CD4-positive, alpha-beta T cell treated with Interleukin-15 for 4 hours (primary cell): ENCODE measurements at regions not wholly inside any gene's neighbourhood (a gene's known extent, or its start where the extent isn't known, plus 50 kb on each side); places are given as distances from the start of the nearest gene placed in this dataset.

Source experiments
- DNase-seq: peaks from one replicate; pipeline ENCODE4 v3.0.0-alpha.2; 2020; ENCODE audit warnings: low spot score

DNA sequence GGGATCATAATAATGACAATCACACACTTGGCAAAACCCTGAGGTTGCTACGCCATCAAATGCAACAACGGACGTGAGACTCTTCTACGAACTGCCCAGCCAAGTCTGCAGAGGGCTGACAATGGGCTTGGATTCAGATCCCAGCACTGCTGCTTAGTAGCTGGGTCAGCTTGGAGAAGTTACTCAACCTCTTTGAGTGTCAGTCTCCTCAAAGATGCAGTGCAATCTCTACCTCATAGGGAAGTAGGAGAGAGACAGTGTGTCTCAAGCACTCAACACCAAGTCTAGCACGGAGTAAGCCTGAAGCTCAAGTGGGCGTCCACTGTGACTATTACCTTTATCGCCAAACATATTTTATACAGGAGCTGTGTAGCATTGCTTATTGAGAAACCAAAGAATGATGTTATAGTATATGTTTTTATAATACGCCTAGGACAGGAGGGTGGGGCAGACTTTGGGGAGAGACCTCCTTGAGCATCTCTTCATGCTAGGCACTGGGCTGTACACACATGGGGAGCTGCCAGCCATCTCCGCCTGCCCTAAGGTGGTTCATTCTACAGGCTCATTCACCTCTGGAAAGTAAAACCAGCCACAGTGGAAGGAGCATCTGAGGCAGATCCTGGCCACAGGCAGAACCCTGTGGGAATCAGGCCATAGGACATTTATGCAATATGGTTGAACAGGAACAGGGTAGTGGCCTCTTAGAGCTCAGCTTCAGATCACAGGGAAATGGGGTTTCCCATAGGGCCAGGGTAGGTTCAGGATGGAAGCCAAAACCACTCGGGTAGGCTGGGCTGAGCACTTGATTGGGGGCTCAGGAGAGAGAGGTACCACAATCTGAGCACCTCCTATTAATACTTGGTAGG is 160.2 kb downstream of the MRPL14 start:
- no peak for DNase-seq

DNA sequence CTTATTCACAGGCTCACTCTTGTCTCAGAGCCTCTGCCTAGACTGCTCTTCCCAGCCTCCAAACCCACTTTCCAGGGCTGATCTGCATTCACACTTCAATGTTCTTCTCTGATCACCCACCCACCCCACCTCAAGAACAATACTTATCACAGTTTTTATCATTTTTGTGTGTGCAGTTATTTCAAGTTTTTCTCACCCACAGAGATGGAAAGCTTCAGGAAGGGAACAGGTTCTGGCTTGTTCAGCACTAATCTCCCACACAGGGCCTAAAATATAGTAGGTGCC is 160.9 kb downstream of the MRPL14 start:
- no peak for DNase-seq

DNA sequence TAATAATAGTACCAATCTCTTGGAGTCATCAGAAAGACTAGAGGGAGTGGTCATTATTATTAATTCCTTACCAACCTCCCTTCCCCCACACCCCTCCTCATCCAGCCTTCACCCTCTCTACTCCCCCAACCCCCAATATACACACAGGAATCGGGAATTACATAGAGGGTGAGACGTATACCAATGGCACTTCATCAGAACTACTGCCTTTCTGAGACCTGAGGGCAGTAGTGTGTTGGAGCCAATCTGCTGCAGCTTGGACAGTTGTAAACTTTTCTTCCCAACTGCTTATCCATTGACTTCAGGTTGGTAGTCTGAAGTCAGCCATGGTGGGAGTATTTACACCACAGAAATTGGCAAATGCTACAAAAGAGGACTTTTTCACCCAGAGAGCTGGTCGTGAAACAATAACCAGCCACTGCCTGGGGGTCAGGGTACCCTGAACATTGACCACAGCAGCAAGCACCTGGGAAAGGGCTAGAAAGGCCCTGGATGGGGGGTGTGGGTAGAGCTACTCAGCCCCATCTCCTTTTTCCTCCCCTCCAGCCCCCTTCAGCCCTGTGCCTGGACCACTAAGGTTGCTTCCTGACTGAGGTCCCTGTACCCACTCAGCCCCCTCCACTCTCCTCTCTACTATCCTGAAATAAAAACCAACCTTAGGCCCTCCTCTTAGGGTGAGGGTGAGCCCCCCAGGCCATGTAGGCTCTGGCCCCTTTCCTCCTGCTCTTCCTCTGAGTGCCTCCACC is 161.5 kb downstream of the MRPL14 start:
- DNase-seq = no peak

DNA sequence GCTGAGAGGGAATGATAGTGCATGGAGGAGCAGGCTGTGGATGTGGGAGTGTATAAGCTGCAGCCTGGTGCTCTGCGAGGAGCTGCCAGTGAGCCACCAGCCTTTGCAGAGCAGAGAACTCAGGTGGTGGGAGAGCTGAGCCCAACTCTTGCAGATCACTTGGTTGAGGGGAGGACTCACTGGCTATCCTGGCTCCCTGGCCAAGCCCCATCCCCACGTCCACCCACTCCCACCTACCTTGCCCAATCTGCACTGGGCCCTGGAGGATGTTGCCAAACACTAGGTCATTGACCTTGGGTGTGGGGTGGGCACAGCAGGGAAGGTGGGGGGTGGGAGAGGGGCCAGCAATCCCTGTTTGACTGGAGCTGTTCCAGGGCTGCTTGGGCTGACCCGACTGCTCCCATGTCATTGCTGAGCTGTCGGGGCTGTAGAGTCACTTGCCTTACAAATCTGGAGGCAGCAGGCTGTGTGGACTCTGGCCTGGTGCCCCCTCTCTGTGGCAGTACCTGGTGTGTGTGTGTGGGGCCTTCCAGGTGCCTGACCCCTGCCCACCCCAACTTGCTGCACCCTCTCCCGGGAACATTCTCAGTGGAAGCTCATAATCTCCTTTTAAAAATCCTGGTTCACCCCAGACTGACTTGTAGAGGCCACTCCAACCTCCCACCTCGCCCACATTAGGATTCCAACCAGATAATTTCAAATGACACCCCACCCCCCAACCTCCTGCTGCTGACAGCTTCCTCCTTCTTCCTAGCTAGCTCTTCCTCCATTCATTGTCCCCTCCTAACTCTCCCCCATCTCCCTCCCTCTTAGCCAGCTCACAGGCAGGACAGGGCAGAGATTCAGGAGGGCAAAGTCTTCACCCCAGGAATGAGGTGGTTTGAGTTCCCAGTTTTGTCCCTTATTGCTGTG is 162.3 kb downstream of the MRPL14 start:
- no peak for DNase-seq

DNA sequence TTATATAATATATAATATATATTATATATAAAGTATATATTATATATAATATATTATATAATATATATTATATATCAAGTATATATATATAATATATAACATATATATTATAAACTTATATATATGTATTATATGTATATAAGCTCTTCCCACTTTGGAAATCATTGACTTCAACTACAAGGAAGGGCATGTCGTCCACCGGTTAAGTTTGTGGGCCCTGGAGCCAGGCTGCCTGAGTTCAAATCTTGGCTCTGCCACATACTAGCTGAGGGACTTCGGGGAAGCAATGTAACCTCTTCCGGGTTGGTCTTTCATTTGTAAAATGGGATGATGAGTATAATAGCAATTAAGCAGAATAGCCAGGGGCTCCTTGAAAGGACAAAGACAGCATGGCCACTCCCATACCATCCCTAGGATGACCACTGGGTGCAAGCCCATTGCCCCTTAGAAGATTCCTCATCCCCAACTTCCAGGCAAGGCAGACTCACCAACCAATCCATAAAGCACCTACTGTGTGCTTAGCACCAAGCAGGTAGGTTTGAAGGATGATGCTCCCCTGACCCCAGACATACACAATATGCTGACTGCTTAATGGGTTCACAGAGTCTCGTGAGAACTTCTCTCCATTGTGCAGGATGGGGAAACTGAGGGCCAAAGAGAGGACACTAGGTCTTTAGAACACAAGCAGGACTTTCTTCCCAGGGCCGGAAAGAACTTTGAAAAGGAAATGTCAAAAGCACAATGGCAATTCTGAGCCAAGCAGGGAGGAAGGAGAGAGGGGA is 163.2 kb downstream of the MRPL14 start:
- no peak for DNase-seq

DNA sequence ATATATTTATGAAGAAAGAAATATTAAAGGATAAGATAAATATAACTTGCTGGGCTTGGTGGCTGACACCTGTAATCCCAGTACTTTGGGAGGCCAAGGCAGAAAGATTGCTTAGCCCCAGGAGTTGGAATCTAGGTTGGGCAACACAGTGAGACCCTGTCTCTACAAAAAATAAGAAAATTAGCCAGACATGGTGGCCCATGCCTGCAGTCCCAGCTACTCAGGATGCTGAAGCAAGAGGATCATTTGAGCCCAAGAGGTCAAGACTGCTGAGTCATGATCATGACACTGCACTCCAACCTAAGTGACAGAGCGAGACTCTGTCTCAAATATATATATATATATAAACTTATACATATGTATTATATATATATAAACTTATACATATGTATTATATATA is 164.0 kb downstream of the MRPL14 start:
- DNase-seq = no peak

DNA sequence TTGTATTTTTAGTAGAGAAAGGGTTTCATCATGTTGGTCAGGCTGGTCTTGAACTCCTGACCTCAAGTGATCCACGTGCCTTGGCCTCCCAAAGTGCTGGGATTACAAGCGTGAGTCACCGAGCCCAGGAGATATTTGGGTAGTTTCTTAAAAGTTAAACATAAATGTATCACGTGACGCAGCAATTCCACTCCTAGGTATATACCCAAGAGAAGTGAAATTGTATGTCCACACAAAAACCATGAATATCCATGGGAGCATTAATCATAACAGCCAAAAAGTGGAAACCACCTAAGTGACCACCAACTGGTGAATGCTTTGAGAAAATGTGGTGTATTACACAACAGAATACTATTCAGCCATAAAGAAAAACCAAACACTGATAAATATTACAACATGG is 164.8 kb downstream of the MRPL14 start:
- no peak for DNase-seq

DNA sequence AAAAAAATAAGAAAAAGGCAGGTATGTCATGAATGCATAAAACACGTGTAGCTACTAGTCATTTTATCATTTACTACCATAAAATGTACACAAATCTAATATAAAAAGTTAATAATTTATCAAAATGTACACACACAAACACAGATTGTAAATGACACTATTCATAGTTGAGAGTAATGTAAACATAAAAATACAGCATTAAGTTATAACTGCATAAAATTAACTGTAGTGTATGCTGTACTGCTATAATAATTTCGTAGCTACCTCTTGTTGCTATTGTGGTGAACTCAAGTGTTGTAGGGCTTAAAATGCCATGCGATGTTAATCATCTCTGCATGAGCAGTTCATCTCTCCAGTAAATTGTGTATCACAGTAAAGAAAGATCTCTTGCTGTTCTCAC is 170.0 kb downstream of the MRPL14 start:
- DNase-seq = no peak

DNA sequence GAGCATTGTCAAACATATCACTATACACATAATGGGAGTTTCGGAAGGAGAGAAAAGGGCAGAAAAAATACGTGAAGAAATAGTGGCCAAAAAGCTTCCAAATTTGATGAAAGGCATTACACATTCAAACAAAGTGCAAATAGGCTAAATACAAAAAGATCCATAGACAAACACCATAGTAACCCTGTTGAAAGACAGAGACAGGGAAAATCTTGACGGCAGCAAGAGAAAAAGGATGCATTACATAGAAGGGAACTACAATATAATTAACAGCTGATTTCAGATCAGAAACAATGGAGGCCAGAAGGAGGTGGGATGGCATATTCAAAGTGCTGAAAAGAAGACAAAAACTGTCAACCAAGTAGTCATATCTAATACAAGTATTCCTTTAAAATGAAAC is 170.8 kb downstream of the MRPL14 start:
- no peak for DNase-seq

DNA sequence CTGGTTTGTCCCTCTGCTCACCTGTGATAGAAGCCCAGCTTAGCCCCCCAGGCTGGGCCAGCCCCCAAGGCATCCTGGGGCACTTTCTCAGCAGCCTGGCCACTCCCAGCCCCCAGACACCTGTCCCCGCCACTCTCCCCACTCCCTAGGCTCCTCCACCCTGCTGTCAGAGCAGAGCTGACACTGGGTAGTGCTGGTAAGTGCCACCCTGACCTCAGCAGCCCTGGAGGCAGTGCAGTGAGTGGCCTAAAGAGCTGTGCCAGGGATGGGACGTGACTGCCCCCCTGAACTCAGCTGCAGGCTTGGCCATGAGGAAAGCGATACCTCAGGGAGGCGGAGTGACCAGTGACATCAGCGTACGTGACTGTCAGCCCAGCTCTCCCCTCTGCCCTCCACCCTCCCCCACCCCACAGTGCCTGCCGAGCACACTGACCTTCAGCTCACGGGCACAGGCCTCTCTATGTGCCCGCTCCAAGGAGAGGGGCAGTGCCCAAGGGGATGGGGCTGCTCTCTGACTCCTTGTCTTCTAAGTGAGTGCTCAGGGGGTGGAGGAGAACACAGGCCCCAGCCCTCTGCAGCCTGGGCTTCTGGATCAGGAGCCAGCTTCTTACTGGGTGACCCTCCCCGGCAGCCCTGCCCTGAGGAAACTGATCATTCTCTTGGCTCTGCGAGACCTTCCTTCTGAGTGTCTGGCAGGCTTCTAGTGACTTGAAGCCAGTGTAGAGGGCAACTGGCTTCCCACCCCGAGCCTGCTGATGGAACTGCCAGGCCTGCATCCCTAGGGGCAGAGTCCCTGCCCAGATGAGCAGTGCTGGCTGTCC is 172.7 kb downstream of the MRPL14 start:
- no peak for DNase-seq

DNA sequence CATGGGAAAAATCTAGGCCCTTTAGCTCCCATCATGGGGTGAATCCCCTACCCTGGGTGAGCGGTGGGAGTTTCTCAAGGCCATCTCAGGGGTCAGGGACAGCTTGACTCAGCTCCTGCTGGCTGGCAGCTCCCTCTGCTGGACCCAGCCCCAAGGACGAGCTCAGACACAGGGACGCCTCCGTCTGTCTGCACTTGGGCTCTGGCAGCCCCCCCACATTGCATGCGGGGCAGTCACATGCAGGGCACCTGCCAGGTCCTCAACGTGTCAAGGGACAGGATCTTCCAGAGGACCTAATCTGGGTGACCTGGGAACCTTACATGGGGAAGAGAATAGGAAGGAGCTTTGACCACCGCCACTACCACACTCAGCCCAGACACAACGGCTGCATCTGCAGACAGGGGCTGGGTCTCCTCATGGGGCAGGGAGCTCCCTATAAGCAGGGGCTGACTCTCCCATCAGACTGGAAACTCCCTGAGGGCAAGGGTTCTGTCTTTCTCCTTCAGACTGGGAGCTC is 173.4 kb downstream of the MRPL14 start:
- no peak for DNase-seq

DNA sequence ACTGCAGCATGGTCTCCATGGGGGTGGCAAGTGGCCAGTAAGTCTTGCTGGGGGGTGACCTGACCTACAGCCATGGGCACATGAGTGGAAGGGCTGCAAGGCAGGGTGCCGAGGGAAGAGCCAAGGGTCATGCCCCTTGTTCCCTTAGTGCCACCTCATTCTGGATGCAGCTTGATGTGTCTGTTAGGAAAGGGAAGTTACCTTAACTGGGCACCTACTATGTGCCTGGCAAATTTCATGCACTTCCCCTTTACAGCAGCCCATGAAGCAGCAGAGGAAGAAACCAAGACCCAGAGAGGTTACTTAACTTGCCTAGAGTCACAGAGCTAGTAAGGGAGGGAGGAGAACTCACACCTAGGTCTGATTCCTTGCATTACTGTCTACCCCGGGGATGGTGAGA is 174.0 kb downstream of the MRPL14 start:
- no peak for DNase-seq

DNA sequence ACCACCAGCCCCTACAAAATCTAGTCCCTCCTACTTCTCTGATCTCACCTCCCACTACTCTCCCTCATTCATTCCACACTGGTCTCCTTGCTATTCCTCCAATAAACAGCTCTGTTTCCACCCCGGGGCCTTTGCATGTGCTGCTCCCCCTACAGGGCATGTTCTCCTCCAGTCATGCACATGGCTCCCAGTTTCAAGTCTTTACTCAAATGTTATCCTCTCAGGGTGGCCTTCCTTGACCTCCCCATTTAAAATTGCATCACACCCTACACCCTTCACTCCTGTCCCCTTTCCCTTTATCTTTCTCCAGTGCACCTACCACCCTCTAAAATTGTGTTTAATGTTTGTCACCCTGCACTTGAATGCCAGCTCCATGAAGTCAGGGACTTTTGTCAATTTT is 174.5 kb downstream of the MRPL14 start:
- no peak for DNase-seq

DNA sequence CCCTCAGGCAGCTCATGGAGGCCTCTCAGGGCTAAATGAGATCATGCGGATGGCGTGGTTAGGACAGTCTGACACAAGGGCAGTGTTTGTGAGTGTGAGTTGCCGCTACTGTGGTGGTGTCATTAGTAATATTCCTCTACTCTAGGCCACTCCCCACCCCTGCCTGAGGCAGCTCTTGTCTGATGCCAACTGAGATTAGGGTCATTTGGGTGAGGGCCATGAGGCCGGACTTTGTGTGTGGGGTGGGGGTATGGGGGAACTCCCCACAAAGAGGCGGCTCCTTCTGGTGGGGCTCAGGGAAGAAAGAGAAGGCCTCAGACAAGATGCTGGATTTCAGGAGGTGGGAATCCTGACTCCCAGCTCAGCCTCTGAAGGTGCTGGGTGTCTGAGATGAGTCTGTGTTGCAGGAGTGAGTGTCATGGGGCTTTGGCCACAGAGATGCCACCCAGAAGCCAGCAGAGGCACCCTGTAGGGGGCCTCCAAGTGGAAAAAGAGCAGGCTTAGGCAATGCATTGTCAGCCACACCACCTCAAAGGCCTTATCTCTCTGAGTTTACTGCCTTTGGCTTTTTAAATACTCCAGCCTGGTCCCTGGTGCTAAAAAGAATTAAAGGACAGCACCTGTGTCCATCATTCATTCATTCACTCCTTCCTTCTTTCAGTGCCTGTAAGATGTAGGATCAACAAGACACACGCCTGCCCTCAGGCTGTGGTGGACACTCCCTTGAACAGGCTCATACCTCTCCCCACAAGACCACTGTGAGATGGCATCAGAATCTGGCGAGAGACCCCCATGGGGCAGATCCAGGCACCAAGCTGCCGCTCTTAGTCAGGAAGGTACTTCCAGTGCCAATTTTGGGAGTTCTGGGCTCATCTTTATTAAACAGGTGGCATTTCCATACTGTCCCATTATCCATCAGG is 175.2 kb downstream of the MRPL14 start:
- DNase-seq = no peak

DNA sequence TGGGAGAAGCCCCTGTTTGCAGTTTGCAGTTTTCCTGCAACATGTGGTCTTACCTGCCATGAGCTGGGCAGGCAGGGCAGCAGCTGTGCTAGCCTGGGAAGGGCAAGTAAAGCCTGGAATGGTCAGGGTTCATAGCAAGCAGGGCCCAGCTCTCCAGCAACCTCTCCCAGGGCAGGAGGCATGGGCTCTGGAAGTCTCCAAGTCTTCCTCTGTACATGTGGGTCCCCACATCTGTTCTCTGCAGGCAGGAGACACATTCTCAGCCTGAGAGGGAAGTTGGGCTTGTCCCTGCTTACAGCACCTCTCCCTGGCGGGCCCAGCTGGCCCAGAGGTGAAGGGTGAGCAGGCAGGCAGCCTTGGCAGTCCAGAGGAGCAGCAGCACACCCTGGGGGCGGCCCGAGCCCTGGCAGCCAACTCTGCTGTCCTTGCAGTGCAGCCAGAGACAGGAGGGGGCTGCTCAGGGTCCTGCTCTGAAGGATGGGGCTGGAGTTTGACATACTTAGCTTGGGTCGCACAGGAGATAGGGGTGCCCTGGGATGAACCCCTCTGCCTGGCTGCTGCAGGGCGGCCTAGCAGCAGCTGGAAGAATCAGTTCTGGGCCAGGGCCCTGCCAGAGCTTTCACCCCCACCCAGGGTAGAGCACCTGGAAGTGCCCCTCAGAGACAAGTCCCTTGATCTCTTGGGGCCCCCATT is 176.0 kb downstream of the MRPL14 start:
- DNase-seq = no peak

DNA sequence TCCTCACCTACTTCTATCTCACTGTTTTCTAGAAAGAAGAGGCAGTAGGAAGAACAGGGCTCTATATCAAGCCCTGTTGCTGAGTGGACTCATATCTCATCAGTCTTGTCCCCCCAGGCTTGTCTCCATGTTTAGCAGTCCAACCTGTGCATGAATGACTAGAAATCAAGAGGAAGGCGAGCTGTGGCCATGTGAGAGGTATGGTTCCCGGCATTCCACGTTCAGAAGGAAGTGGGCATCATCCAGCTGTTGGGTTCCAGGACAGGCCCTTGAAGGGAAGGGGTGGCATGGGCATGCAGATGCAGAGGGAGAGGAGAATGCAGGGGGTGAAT is 176.6 kb downstream of the MRPL14 start:
- no peak for DNase-seq

DNA sequence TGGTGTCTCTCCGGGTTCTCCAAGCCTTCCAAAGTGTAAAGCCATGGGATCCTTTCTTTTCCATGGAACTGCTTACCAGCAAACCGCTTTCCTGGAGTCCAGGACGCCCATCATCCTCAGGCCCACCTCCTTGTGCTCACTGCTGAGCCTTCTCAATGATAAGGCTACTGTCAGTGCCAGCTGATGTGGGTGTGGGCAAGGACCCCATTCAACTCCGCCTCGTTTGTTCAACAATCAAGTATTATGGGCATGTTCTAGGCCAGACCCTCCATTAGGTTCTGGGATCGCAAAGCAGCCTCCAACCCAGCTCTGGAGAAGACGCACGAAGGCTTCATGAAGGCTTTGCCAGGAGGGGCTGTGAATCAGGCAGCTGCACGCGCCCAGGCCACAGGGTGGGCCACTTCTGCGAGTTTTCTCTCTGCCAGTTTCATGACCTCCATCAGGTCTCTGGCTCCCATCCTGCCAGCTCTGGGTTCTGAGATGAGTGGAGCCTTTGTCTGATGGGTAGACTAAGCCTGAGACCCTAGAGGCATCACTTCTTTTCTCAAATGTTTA is 177.1 kb downstream of the MRPL14 start:
- DNase-seq = no peak

DNA sequence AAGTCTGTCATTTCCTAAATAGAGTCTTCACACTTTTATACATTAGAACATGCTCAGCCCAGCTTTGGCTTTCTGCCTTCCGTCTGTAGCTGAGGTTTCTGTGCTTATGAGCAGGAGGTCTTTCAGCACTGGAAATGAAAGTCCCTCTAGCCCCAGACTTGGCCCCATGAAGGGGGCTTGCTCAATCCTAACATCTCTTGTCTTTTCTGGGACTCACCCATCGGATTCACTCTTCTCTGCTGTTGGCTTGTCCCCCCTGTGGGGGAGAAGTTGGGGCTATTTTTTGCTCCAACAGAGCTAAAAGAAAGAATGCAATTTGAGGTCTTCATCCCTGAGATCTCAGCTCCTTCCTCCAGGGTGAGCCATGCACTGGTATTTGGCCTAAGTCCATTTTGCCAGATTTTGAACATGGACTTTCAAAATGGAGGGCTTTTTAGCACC is 177.7 kb downstream of the MRPL14 start:
- no peak for DNase-seq
